Neural cell (in vitro differentiated cells): ENCODE measurements at regions not wholly inside any gene's neighbourhood (a gene's known extent, or its start where the extent isn't known, plus 50 kb on each side); places are given as distances from the start of the nearest gene placed in this dataset.

Source experiments
- H2AFZ ChIP-seq: fragments of 200-600, 300-800 bp; sonication (generic), shearing (Covaris generic); 2 replicates; pipeline ENCODE4 v1.6.0; 2014; ENCODE audit warnings: low read depth, mild to moderate bottlenecking, antibody characterized with exemption, low read length, moderate library complexity
- H3F3A ChIP-seq: fragments of 200-600 bp; shearing (Covaris generic); 2 replicates; pipeline ENCODE4 v1.6.1; 2016; ENCODE audit warnings: mild to moderate bottlenecking, moderate library complexity, mixed read lengths, antibody characterized with exemption, low read length; ENCODE audit not compliant: insufficient read depth, poor library complexity, severe bottlenecking
- H3K27ac ChIP-seq: fragments of 200-600, 300-800 bp; sonication (generic), shearing (Covaris generic); 2 replicates; pipeline ENCODE4 v1.5.1; 2014; ENCODE audit warnings: mild to moderate bottlenecking, low read length, moderate library complexity
- H3K27me3 ChIP-seq: fragments of 300-800, 200-600 bp; sonication (generic), shearing (Covaris generic); 2 replicates; pipeline ENCODE4 v1.6.0; 2014; ENCODE audit warnings: mild to moderate bottlenecking, low read depth, low read length, moderate library complexity; ENCODE audit not compliant: insufficient read depth
- H3K36me3 ChIP-seq: fragments of 300-800, 200-600 bp; sonication (generic), shearing (Covaris generic); 2 replicates; pipeline ENCODE4 v1.5.1; 2014; ENCODE audit warnings: mild to moderate bottlenecking, antibody characterized with exemption, low read length, moderate library complexity; ENCODE audit not compliant: insufficient read depth
- H3K4me2 ChIP-seq: fragments of 300-800, 200-600 bp; sonication (generic), shearing (Covaris generic); 2 replicates; pipeline ENCODE4 v1.6.0; 2014; ENCODE audit warnings: mild to moderate bottlenecking, low read length
- H3K4me3 ChIP-seq: fragments of 300-800, 200-600 bp; sonication (generic), shearing (Covaris generic); 2 replicates; pipeline ENCODE4 v1.5.1; 2014; ENCODE audit warnings: mild to moderate bottlenecking, low read length, moderate library complexity
- H3K79me2 ChIP-seq: fragments of 200-600 bp; shearing (Covaris generic); replicated peaks from 2 replicates; pipeline ENCODE4 v1.6.0; 2014; ENCODE audit warnings: mild to moderate bottlenecking, low read length, moderate library complexity; ENCODE audit not compliant: insufficient read depth
- H3K9ac ChIP-seq: fragments of 300-800, 200-600 bp; sonication (generic), shearing (Covaris generic); 2 replicates; pipeline ENCODE4 v1.6.1; 2016; ENCODE audit warnings: mild to moderate bottlenecking, low read length, mixed read lengths
- H3K9me2 ChIP-seq: fragments of 200-600 bp; shearing (Covaris generic); 2 replicates; pipeline ENCODE4 v1.6.1; 2016; ENCODE audit warnings: mild to moderate bottlenecking, low read length, mixed read lengths; ENCODE audit not compliant: insufficient read depth
- H3K9me3 ChIP-seq: fragments of 200-600, 300-800 bp; sonication (generic), shearing (Covaris generic); 2 replicates; pipeline ENCODE4 v1.6.1; 2016; ENCODE audit warnings: mild to moderate bottlenecking, mixed run types, low read length, moderate library complexity, mixed read lengths
- H4K20me1 ChIP-seq: fragments of 200-600 bp; shearing (Covaris generic); 2 replicates; pipeline ENCODE4 v1.6.1; 2016; ENCODE audit warnings: mild to moderate bottlenecking, mixed run types; ENCODE audit not compliant: insufficient read depth
- EP300 ChIP-seq: fragments of 450-650 bp; conservative IDR thresholded peaks from 2 replicates; pipeline ENCODE4 v1.6.1; 2014; ENCODE audit warnings: antibody characterized with exemption, mild to moderate bottlenecking, moderate library complexity; ENCODE audit not compliant: poor library complexity, severe bottlenecking
- EZH2 ChIP-seq: fragments of 200-600, 300-800 bp; shearing (Covaris generic), sonication (generic); IDR thresholded peaks from 2 replicates; pipeline ENCODE4 v1.6.1; 2014; ENCODE audit warnings: antibody characterized with exemption, low read length, borderline replicate concordance, mild to moderate bottlenecking; ENCODE audit not compliant: insufficient read depth, poor library complexity, severe bottlenecking
- MXI1 ChIP-seq: fragments of 450-650 bp; conservative IDR thresholded peaks from 2 replicates; pipeline ENCODE4 v1.6.1; 2014; ENCODE audit warnings: antibody characterized with exemption, mild to moderate bottlenecking; ENCODE audit not compliant: poor library complexity, severe bottlenecking
- POLR2AphosphoS5 ChIP-seq: IDR thresholded peaks from 2 replicates; pipeline ENCODE4 v1.6.1; 2012
- RAD21 ChIP-seq: fragments of 450-650 bp; conservative IDR thresholded peaks from 2 replicates; pipeline ENCODE4 v1.6.1; 2014; ENCODE audit warnings: antibody characterized with exemption, mild to moderate bottlenecking, moderate library complexity
- SMC3 ChIP-seq: fragments of 450-650 bp; conservative IDR thresholded peaks from 2 replicates; pipeline ENCODE4 v1.6.1; 2014; ENCODE audit warnings: antibody characterized with exemption, mild to moderate bottlenecking, moderate library complexity; ENCODE audit not compliant: poor library complexity
- TAF1 ChIP-seq: IDR thresholded peaks from 2 replicates; pipeline ENCODE4 v1.6.1; 2012; ENCODE audit warnings: low read depth
- TF ChIP-seq, protein P1 (sequence below): fragments of 450-650 bp; IDR thresholded peaks from 2 replicates; pipeline ENCODE4 v1.5.1; 2014; ENCODE audit warnings: antibody characterized with exemption, mild to moderate bottlenecking, moderate library complexity; ENCODE audit not compliant: poor library complexity, severe bottlenecking
- TF ChIP-seq, protein P2 (sequence below): IDR thresholded peaks from 2 replicates; pipeline ENCODE4 v1.6.1; 2012; ENCODE audit warnings: borderline replicate concordance

DNA sequence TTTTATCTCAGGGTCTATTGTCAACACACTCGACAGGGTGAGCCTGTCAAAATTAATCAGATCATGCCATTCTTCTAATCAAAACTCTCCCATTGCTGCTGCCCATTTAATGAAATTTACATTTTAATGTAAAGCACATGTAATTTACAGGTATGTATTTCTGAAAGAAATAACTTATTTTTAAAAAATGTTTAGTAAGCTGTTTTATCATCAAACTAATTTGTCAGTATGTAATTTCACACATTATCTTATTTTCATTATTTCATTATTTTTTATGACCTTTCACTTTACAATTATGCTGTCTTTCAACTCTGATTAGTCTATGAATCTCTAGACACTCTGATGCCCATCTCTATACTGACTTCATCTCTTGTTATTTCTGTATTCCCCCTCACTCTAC is 467.8 kb downstream of the ZNF804A start:
- Histone ChIP-seq H3K27ac (no peak overlapping the region), H3K9me2 (no peaks in the 10 kb centered on the region), H3K9ac (no peak overlapping the region), H3K9me3 (no peaks in the 10 kb centered on the region), H3K27me3 (no peaks in the 10 kb centered on the region), H3K4me3 (no peak overlapping the region), H3K79me2 (no peaks in the 10 kb centered on the region), H3K4me2 (no peak overlapping the region), H2AFZ (no peak overlapping the region), H3K36me3 (no peaks in the 10 kb centered on the region), H3F3A (no peaks in the 10 kb centered on the region), H4K20me1 (no peaks in the 10 kb centered on the region)
- TF ChIP-seq MXI1 (no peak), TAF1 (no peak), POLR2AphosphoS5 (no peak), RAD21 (no peak), SMC3 (no peak)

DNA sequence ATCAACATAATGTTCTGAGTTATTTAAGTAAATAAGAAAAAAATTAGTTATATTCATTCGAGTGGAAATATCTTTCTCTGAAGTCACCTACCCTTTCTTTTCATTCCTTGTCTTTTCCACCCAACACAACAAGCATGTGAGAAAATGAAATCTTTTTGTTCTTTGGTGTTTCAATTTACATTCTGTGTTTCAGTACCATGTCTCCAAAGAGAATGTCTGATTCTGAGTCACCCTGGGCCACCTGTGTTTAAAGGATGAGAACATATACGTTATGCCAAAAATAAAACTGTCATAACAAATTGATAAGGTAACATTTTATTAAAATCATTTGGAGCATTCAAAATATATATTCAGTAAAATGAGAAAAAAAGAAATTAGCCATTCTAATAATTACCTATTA is 470.8 kb downstream of the ZNF804A start:
- no peaks in the 10 kb centered on the region for H3K79me2 ChIP-seq
- no peak overlapping the region for H3K4me2 ChIP-seq
- no peak overlapping the region for H2AFZ ChIP-seq
- no peaks in the 10 kb centered on the region for H3K9me2 ChIP-seq
- H3F3A ChIP-seq = no peaks in the 10 kb centered on the region
- H3K27ac ChIP-seq = no peak overlapping the region
- no peaks in the 10 kb centered on the region for H3K27me3 ChIP-seq
- no peaks in the 10 kb centered on the region for H4K20me1 ChIP-seq
- no peaks in the 10 kb centered on the region for H3K9me3 ChIP-seq
- H3K9ac ChIP-seq = no peak overlapping the region
- H3K4me3 ChIP-seq = no peak overlapping the region
- TF ChIP-seq, protein P1, sequence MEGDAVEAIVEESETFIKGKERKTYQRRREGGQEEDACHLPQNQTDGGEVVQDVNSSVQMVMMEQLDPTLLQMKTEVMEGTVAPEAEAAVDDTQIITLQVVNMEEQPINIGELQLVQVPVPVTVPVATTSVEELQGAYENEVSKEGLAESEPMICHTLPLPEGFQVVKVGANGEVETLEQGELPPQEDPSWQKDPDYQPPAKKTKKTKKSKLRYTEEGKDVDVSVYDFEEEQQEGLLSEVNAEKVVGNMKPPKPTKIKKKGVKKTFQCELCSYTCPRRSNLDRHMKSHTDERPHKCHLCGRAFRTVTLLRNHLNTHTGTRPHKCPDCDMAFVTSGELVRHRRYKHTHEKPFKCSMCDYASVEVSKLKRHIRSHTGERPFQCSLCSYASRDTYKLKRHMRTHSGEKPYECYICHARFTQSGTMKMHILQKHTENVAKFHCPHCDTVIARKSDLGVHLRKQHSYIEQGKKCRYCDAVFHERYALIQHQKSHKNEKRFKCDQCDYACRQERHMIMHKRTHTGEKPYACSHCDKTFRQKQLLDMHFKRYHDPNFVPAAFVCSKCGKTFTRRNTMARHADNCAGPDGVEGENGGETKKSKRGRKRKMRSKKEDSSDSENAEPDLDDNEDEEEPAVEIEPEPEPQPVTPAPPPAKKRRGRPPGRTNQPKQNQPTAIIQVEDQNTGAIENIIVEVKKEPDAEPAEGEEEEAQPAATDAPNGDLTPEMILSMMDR = no peak
- TF ChIP-seq, protein P2, sequence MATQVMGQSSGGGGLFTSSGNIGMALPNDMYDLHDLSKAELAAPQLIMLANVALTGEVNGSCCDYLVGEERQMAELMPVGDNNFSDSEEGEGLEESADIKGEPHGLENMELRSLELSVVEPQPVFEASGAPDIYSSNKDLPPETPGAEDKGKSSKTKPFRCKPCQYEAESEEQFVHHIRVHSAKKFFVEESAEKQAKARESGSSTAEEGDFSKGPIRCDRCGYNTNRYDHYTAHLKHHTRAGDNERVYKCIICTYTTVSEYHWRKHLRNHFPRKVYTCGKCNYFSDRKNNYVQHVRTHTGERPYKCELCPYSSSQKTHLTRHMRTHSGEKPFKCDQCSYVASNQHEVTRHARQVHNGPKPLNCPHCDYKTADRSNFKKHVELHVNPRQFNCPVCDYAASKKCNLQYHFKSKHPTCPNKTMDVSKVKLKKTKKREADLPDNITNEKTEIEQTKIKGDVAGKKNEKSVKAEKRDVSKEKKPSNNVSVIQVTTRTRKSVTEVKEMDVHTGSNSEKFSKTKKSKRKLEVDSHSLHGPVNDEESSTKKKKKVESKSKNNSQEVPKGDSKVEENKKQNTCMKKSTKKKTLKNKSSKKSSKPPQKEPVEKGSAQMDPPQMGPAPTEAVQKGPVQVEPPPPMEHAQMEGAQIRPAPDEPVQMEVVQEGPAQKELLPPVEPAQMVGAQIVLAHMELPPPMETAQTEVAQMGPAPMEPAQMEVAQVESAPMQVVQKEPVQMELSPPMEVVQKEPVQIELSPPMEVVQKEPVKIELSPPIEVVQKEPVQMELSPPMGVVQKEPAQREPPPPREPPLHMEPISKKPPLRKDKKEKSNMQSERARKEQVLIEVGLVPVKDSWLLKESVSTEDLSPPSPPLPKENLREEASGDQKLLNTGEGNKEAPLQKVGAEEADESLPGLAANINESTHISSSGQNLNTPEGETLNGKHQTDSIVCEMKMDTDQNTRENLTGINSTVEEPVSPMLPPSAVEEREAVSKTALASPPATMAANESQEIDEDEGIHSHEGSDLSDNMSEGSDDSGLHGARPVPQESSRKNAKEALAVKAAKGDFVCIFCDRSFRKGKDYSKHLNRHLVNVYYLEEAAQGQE = no peak
- TF ChIP-seq MXI1 (no peak), EP300 (no peak), EZH2 (no peak), TAF1 (no peak), SMC3 (no peak), POLR2AphosphoS5 (no peak), RAD21 (no peak)
- H3K36me3 ChIP-seq = no peaks in the 10 kb centered on the region

DNA sequence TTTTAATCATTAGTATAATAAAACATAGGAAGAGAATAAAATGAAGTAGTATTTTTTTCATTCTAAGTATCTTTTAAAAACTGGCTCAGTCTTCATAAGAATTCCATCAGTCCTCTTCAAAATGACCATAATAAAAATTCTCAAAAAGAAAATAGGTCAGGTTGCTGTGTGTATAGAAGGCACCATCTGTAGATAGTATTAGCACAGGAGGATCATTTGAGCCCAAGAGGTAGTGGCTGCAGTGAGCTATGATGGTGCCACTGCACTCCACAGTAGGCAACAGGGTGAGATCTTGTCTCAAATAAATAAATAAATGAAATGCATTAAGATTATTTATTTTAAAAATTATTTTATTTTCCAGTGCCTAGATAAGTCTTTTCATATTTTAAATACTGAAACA is 475.8 kb downstream of the ZNF804A start:
- no peaks in the 10 kb centered on the region for H3K36me3 ChIP-seq
- no peak for TF ChIP-seq RAD21
- TF ChIP-seq, protein P1 = no peak
- H3K27ac ChIP-seq = no peak overlapping the region
- H3K79me2 ChIP-seq = no peaks in the 10 kb centered on the region
- no peaks in the 10 kb centered on the region for H3F3A ChIP-seq
- no peak overlapping the region for H3K4me3 ChIP-seq
- no peaks in the 10 kb centered on the region for H4K20me1 ChIP-seq
- H3K4me2 ChIP-seq = no peak overlapping the region
- no peak overlapping the region for H2AFZ ChIP-seq
- H3K27me3 ChIP-seq = no peaks in the 10 kb centered on the region
- H3K9me3 ChIP-seq = no peaks in the 10 kb centered on the region
- no peak overlapping the region for H3K9ac ChIP-seq
- no peaks in the 10 kb centered on the region for H3K9me2 ChIP-seq
